HFFc6 (cell line): ENCODE measurements at regions not wholly inside any gene's neighbourhood (a gene's known extent, or its start where the extent isn't known, plus 50 kb on each side); places are given as distances from the start of the nearest gene placed in this dataset.

Experiments
- DNase-seq: peaks from one replicate; pipeline ENCODE4 v3.0.0-alpha.2; 2018
- H3K27ac Mint-ChIP-seq: 2 replicates; pipeline ENCODE4 v1.8.0; 2020; ENCODE audit warnings: mild to moderate bottlenecking, mixed read lengths
- H3K27me3 Mint-ChIP-seq: 2 replicates; pipeline ENCODE4 v1.8.0; 2021; ENCODE audit warnings: mild to moderate bottlenecking, moderate library complexity, mixed read lengths; ENCODE audit not compliant: insufficient read depth
- H3K36me3 Mint-ChIP-seq: 2 replicates; pipeline ENCODE4 v1.8.0; 2021; ENCODE audit warnings: low read depth, mixed read lengths
- H3K4me1 Mint-ChIP-seq: 2 replicates; pipeline ENCODE4 v1.8.0; 2020; ENCODE audit warnings: low read depth, mixed read lengths
- H3K4me3 Mint-ChIP-seq: 2 replicates; pipeline ENCODE4 v1.8.0; 2020; ENCODE audit warnings: mild to moderate bottlenecking, moderate library complexity, mixed read lengths
- H3K9me3 Mint-ChIP-seq: 2 replicates; pipeline ENCODE4 v1.8.0; 2020; ENCODE audit warnings: mild to moderate bottlenecking, mixed read lengths
- CTCF ChIP-seq: fragments of 200-600 bp; sonication (generic); IDR thresholded peaks from 2 replicates; pipeline ENCODE4 v1.5.0; 2021; ENCODE audit warnings: antibody characterized with exemption, mild to moderate bottlenecking

- Mint-ChIP-seq H3K4me3 (no peak overlapping the region), H3K4me1 (no peaks in the 10 kb centered on the region), H3K36me3 (no peaks in the 10 kb centered on the region), H3K9me3 (peaks cover 39% of the 10 kb centered on the region), H3K27me3 (no peaks in the 10 kb centered on the region), H3K27ac (no peak overlapping the region)
- TF ChIP-seq CTCF, result no peak
- DNase-seq, result no peak
Measured at GRCh38 chr2:192381082-192381481, 186.3 kb upstream of the TMEFF2 start.

- no peaks in the 10 kb centered on the region for H3K36me3 Mint-ChIP-seq
- DNase-seq, result no peak
- no peak overlapping the region for H3K4me3 Mint-ChIP-seq
- no peaks in the 10 kb centered on the region for H3K27me3 Mint-ChIP-seq
- peaks cover 33% of the 10 kb centered on the region for H3K9me3 Mint-ChIP-seq
- no peak overlapping the region for H3K27ac Mint-ChIP-seq
- no peak for TF ChIP-seq CTCF
- no peaks in the 10 kb centered on the region for H3K4me1 Mint-ChIP-seq
Measured at GRCh38 chr2:192379736-192380135, 185.0 kb upstream of the TMEFF2 start.

GRCh38 chr2:192377173-192377572 lies 182.4 kb upstream of the TMEFF2 start:
- no peaks in the 10 kb centered on the region for H3K36me3 Mint-ChIP-seq
- H3K27me3 Mint-ChIP-seq, result no peaks in the 10 kb centered on the region
- DNase-seq, result no peak
- H3K4me3 Mint-ChIP-seq, result no peak overlapping the region
- peaks cover 26% of the 10 kb centered on the region for H3K9me3 Mint-ChIP-seq
- TF ChIP-seq CTCF, result no peak
- H3K4me1 Mint-ChIP-seq, result no peaks in the 10 kb centered on the region
- H3K27ac Mint-ChIP-seq, result no peak overlapping the region

GRCh38 chr2:192373754-192374153 lies 179.0 kb upstream of the TMEFF2 start:
- H3K9me3 Mint-ChIP-seq, result peaks cover 23% of the 10 kb centered on the region
- H3K27me3 Mint-ChIP-seq, result no peaks in the 10 kb centered on the region
- no peak for DNase-seq
- H3K4me1 Mint-ChIP-seq, result no peaks in the 10 kb centered on the region
- H3K36me3 Mint-ChIP-seq, result no peaks in the 10 kb centered on the region
- TF ChIP-seq CTCF, result no peak
- no peak overlapping the region for H3K27ac Mint-ChIP-seq
- H3K4me3 Mint-ChIP-seq, result no peak overlapping the region

- Mint-ChIP-seq H3K27me3 (no peaks in the 10 kb centered on the region), H3K4me1 (no peaks in the 10 kb centered on the region)
Measured at GRCh38 chr2:192373221-192373620, 178.5 kb upstream of the TMEFF2 start.

More at GRCh38 chr2:192373221-192373620, 178.5 kb upstream of the TMEFF2 start:
- Mint-ChIP-seq H3K36me3 (no peaks in the 10 kb centered on the region), H3K27ac (no peak overlapping the region), H3K9me3 (peaks cover 23% of the 10 kb centered on the region), H3K4me3 (no peak overlapping the region)
- no peak for DNase-seq
- TF ChIP-seq CTCF, result no peak
